Fibroblast of gingiva (primary cell): ENCODE measurements at regions not wholly inside any gene's neighbourhood (a gene's known extent, or its start where the extent isn't known, plus 50 kb on each side); places are given as distances from the start of the nearest gene placed in this dataset.
A peak's percentile ranks its signal among the peaks of the same experiment; 100 is the strongest.
"Not testable (repeated sequence)": the region's sequence is repeated elsewhere in the genome, so short reads cannot be mapped to it uniquely, and the experiment has no call there.

ENCODE experiments used
- DNase-seq: peaks from one replicate; pipeline ENCODE4 v3.0.0-alpha.2; 2011; ENCODE audit warnings: low read depth

DNA sequence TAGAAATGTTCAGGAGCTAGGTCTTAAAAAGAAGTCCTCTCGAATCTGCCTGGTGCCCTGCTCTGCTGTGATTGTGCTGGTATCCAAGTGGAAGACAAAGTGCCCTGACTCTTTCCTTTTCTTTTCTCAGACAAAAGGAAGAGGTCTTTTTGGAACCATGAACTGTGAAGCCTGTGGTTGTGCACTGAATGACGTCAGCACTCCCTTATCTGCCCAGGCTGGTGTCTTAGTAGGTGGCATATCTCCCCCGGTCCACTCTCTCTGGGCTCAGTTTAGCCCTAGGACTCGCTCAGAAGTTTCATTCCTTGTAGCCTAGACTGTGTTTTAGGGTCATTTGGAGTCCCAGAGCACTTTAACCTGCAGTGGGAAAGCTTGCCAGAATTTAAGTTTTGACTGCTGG is 400.3 kb upstream of the CT83 start:
- DNase-seq: no peak

DNA sequence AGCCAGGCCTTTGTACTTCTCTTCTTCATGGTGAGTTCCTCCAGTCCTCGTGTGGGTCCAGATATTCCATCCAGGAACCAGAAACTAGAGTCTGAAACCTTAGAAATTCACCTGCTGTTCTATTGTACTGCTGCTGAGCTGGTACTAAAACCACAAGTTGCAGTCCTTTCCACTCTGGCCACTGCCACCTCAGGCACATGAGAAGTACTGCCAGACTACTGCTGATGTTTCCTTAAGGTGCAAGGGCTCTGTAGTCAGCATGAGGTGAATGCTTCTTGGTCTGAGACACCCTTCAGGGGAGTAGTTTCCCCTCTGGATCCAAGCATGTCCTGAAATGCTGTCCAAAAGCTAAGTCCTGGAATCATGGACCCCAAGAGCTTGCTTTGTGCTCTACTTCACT is 399.6 kb upstream of the CT83 start:
- DNase-seq: no peak

DNA sequence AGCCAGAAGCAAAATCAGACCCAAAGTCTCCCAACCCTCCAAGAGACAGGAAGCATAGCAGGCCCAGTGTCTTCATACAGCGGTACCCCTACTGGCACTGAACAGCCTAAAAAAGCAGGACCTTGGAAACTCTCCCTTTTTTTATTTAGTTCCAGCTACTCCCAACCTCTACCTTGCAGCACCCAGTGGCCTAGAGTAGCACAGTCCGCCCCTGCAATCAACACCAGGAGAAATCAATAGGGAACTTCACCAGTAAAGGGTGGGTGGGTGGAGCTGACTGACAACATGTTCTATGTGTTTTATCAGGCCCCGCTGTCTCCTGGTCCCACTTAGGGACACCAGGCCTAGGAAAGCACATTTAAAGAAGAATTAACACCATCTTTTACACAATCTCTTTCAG is 378.5 kb upstream of the CT83 start:
- DNase-seq: no peak

DNA sequence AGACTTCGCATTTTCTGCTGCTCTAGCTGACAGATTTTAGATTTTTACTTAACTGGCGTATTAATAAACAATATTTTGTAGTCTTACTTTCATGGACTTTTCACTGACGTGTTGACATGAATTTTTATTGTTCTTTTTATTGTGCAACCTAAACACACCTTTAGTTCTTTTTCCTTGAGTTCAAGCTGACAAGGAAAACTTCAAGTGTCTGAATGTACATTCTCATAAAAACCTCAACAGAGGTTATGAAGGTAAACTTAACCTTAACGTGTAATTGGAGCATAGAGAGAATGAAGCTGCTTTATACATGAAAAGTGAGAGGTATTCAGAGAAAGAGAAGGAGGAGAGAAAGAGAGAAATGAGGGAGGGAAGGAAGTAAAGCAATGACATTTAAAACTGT is 364.3 kb upstream of the CT83 start:
- no peak for DNase-seq

DNA sequence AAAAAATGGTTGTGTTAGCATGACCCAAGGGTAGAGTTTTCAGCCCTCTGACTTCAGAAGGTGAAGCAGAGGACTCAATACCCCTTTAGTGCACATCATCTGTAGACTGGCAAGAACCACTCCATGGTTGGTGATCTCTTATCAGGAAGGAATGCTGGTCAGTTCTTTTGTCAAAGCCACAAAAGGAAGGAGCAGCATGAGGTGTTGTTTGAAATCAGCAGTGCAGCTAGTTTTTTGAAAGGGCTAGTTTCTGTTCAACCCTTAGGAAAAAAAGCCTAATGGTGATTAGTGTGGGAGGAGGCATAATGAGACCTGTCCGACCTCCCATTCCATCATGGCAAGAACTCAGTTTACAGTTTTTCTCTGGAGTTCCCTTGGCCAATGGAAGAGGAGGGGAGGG is 362.0 kb upstream of the CT83 start:
- no peak for DNase-seq

DNA sequence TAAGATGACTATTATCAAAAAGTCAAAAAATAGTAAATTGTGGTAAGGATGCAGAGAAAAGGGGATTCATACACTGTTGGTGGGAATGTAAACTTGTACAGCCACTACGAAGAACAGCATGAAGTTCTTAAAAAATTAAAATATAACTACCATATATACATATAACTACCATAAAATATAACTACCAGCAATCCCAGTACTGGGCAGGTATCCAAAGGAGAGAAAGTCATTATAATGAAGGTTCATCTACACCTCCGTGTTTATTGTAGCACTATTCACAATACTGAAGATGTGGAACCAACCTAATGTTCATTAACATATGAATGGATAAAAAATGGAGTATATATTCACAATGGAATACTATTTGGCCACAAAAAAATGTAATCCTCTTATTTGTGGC is 360.9 kb upstream of the CT83 start:
- no peak for DNase-seq

DNA sequence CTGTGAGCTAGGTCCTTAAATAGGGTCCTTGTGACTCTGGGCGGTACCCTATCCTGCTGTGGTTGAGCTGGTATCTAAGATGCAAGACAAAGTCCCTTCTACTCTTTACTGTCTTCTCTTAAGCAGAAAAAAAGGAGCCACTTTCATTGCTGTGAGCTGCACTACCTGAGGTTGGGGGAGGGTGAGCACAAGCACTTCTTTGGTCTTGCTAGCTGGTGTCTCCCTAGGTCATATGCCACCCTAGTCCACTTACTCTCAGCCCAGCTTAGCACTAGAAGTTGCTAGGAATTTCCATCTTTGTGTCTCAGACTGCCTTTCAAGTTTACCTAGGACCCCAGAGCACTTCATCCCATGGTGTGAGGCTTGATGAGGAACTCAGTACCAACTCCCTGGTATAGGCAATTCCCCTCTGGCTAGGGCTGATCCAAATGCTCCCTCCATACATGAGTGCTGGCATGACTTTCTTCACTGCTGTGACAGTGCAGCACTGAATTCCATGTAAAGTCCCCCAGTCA is 343.6 kb upstream of the CT83 start:
- DNase-seq: no peak

DNA sequence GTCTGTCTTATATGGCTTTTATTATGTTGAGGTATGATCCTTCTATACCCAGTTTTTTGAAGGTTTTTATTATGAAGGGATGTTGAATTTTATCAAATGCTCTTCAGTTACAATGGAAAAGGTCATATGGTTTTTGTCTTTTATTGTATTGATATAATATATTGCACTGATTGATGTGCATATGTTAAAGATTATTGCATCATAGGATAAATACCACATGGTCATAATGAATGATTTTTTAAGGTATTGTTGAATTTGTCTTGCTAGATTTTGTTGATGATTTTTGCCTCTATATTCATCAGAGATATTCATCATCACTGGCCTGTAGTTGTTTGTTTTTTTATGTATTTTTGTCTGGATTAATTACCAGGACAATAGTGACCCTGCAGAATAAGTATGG is 339.2 kb upstream of the CT83 start:
- DNase-seq: no peak

DNA sequence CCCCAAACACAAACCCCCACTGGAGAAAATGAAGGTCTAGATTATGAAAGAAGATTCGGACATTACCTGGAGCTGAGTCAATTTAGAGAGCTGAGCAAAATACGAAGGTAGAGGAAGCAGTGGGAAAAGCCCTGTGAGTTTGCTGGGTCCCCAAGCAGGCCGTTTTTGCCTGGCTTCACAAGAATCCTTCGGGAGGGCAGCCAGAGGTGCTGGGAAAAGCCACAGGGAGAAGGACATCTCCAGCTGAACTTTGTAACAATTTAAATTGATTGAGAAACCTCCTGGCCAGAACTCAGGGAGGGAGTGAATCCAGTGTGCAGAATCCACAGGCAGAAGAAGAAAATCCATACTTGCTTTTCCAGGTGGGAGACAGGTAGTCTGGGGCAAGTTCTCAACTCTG is 319.1 kb upstream of the CT83 start:
- no peak for DNase-seq

DNA sequence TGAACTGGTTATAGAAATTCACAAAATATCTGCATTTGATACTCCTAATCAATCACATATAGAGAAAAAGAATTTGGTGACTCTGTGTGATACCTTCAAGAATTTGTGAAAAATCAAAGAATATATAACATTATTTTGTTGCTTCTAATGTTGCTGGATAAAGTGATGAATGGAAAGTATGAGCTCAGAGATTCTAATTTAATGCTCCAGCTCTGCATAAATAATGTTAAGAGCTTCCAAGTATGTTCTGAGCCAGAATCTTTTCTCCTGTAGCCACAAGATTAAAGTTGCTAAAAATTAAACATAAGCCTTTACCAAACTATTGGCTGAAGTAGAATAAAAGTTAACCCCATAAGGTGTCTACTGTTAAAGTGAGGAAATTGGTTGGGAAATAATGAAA is 294.7 kb upstream of the CT83 start:
- DNase-seq: no peak

DNA sequence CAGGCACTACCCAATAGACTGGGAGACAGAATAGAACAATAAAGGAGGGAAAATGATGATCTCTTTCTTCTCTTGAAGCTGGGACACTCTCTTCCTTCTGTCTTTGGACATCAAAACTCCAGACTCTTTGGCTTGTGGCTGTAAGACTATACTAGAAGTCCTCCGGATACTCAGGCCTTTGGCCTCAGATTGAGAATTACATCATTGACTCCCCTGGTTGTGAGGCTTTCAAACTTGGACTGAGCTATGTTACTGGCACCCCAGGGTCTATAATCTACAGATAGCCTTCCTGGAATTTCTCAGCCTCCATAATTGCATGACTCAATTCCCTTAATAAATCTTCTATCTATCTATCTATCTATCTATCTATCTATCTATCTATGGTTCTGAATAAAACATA is 294.2 kb upstream of the CT83 start:
- no peak for DNase-seq

DNA sequence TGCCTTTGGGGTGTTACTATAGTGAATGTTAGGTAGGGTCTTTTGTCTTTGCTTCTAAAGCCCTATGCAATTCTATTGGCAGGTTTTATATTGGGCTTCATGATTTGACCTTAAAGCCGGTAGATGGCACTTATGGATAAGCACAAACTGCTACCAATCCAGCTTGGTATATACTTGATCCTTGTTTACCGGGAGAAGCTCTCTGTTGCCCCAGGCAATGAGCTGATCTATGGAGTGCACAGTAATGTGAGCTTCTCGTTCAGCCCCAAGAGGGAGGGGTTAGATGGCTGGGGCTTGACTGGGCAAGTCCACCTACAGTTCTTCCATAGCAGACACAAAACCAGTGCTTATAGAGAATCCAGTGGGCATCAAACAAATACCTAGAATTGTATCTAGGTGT is 287.2 kb upstream of the CT83 start:
- DNase-seq: peak; percentile 4

DNA sequence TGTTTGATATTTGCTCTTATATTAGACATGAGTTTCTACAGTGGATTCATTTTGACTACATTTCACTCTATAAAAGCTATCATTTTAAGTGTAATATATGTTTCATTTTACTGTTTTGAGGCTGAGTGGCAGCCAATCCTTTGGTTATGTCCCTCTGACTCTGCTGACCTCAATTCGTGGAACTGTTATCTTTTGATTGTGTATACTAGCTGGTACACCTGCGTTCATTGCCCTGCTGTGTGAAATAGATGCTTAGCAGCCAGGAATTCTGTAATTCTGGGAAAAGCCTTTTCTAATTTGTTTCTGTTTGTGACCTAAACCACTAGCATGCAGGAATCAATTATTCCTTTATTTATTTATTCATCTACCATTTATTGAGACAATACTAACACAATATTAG is 269.4 kb upstream of the CT83 start:
- DNase-seq: no peak

DNA sequence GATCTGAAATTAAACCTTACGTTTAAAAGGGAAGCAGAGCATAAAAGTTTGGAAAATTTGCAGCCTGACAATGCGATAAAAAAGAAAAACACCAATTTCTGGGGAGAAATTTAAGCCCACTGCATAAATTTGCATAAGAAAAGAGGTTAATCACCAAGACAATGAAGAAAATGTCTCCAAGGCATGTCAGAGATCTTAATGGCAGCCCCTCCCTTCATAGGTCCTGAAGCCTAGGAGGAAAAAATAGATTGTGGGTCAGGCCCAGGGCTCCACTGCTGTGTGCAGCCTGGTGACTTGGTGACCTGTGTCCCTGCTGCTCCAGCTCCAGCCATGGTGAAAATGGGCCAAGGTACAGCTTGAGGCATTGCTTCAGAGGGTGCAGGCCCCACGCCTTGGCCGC is 264.0 kb upstream of the CT83 start:
- DNase-seq: no peak

DNA sequence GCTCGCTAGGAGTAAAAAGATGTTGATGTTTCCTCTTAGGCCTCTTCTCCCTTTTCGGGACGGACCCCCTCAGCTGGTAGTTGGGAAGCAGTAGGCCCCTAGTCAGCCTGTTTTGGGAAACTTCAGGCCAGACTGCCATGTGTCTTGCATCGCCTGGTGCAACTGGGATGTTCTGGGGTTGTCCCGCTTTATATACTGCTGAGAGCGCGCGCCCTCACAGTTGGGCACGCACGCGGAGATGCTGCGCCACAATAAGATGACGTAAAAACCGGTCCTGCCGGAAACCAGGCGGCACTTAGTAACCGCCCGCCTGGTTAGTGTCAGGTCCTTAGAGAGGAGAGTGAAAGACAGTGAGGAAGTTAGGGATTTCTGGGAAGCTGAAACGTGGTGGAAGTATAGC is 231.3 kb upstream of the CT83 start:
- DNase-seq: no peak

DNA sequence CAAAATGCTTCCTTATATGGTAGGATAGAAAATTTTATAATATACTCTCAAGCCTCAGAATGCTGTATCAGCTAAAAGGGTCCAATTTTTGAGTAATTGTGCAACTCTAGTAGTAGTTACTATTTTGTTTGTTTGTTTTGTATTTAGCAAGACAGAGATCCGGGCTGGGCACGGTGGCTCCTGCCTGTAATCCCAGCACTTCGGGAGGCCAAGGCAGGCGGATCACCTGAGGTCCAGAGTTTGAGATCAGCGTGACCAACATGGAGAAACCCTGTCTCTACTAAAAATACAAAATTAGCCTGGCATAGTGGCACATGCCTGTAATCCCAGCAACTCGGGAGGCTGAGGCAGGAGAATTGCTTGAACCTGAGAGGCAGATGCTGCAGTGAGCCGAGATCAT is 216.8 kb upstream of the CT83 start:
- not testable (repeated sequence) for DNase-seq

DNA sequence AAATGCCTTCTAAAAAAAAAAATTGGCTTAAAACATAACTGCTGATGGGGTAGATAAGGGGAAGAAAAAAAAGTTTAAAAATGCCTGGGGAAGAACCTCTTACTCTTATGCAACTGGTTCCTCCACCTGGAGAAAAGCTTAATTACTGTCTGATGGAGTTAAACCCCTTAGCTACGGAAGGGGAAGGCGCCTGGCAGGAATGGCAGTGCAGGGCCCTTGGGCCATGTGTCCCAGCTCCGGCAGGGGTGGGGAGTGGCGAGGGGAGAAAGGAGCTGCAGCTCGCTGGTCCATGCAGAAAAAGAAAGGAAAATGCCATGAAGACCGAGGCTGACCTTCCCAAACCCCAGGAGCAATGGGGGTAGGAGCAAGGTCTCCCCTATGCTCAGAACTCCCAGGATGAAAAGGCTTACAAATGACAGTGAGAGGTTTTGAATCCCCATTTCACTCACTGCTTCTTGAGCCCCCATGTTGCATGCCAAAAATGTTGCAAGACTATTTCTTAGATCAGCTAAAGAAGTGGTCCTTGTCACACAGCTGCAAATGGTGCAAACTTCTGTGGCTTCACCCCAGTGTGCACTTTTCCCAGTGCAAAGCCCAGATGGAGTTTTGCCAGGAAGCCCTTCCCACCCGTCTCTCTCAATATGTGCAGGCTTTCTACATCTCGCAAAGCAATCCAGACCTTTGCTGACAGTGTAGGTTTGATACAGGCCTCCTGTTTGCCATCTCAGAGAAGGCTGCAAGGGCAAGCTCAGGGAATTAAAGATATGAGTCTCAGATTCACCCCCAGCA is 204.8 kb upstream of the CT83 start:
- no peak for DNase-seq

DNA sequence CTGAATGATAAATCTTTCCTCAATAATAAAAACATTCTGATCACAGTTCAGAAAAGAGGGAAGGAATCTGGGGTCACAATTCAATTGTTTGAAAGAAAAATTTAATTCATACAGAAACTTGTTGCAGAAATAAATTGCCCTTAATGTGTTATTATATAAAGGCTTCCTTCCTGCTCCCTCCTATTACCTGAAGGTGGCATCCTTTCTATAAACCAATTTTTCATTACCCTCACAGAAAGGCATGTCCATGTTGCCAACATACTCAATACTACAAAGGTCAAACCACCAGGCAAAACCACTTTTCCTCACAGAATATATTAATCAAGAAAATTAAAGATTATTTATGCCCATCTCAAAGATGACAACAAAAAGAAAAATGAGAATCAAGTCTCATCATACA is 194.3 kb upstream of the CT83 start:
- no peak for DNase-seq

DNA sequence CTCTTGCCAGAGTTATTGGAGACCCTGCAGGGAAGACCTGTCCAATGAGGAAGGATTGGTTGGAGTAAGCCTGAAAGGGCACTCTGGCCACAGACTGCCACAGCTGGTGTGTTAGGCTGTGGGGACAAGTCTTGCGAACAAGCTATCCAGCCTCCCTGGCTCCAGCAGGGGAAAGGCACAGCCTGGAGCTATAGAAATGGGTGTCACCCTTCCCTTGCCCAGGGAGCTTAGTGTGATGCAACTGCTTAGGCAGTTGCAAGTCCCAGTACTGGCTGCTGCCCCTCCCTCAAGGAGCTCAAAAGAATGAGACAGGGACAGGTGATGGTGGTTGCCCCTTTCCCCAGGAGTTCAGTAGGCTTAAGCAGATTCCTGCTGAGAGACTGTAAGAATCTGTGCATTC is 165.7 kb upstream of the CT83 start:
- no peak for DNase-seq

DNA sequence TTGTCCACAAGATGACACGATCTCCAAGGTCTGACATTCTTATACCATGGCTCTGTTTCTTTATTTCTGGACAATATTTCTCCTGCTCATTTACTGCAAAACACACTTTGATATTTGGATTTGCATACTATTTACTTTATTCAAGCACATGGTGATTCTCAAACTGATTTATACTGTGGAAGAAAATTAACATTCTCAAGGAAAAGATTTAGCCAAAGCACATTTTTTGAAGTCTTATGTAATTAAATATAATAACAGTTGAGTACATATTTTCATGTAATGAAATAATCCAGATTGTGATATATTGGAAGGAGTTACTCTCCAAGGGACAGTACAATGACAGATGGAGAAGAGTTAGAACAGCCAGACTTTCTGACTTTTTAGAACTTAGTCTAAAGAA is 155.8 kb upstream of the CT83 start:
- DNase-seq: no peak

DNA sequence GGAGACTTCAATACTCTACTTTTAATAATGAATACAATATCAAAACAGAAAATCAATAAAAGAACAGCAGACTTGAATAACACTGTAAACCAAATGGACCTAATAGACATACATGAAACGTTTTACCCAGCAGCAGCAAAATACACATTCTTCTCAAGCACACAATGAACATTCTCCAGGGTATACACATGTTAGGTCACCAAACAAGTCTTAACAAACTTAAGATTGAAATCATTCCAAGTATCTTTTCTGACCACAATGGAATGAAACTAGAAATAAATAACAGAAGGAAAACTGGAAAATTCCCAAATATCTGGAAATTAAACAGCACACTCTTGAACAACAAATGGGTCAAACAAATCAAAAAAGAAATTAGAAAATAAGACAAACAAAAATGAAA is 145.0 kb upstream of the CT83 start:
- DNase-seq: no peak

DNA sequence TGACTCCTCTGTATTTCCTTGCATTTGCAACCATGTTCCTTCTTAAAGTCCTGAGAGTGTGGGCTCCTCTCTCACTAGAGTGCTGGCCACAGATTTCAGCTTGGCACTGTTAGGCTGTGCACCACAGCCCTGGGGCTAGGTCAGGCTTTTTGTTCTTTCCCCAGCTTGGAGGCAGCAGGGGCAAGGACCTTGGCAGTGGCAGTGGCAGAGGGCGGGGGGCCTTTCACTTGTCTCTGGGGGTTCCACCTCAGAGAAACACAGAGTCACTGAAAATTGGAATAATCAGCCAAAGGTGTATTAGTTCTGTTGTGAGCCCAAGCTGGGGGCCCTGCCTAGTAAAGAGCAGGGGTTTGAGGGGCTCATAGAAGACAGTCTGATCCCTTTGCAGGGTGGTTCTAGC is 142.8 kb upstream of the CT83 start:
- no peak for DNase-seq

DNA sequence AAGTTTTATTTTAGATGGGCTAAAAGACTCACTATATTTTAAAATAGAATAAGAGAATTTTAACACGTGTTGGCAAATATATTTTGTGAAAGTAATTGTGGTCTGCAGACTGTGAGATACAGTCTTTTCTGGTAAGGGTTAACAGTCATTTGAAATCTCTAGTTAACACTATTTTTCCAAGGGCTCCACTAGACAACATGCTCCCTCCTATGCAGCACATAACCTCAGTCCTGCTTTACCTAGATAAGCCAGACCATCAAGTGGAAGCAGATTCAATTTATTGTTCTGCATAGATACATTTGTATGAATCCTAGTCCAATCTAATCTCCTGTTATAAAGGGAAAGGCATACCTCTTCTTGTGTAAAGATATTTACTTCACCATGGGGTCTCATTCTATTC is 133.2 kb upstream of the CT83 start:
- no peak for DNase-seq
